Left lung (tissue), 4 donors: ENCODE measurements at regions not wholly inside any gene's neighbourhood (a gene's known extent, or its start where the extent isn't known, plus 50 kb on each side); places are given as distances from the start of the nearest gene placed in this dataset.

ENCODE experiments used
- ATAC-seq: fragments of 200-7000 bp; cut with Tn5 transposase; one replicate; pipeline ENCODE4 v1.9.1; 2020; ENCODE audit warnings: moderate library complexity
- DNase-seq, 4 donors: peaks; one replicate each; pipeline ENCODE4 v3.0.0-alpha.2; 2013 to 2020
- H3K27ac ChIP-seq, 2 donors: fragments of 200-600 bp; sonication (generic) in 1 of 2; one replicate each; pipeline versions ENCODE4 v1.5.0 to v1.8.0; 2020 to 2021
- H3K27me3 ChIP-seq, 2 donors: fragments of 200-600 bp; sonication (generic) in 1 of 2; one replicate each; pipeline versions ENCODE4 v1.5.0 to v1.8.0; 2020 to 2021
- H3K36me3 ChIP-seq, 2 donors: fragments of 200-600 bp; sonication (generic) in 1 of 2; one replicate each; pipeline versions ENCODE4 v1.5.0 to v1.8.0; 2020 to 2021
- H3K4me1 ChIP-seq, 2 donors: fragments of 200-600 bp; one replicate each; pipeline ENCODE4 v1.8.0; 2021
- H3K4me3 ChIP-seq, 2 donors: fragments of 200-600 bp; sonication (generic) in 1 of 2; one replicate each; pipeline versions ENCODE4 v1.5.0 to v1.8.0; 2020 to 2021; ENCODE audit warnings: mild to moderate bottlenecking in 1 of 2
- H3K9me3 ChIP-seq, 2 donors: fragments of 200-600 bp; sonication (generic) in 1 of 2; one replicate each; pipeline versions ENCODE4 v1.5.0 to v1.8.0; 2020 to 2021
- CTCF ChIP-seq, 2 donors: fragments of 200-600 bp; sonication (generic) in 1 of 2; IDR thresholded peaks; one replicate each; pipeline versions ENCODE4 v1.5.0 to v1.8.0; 2021; ENCODE audit warnings: antibody characterized with exemption in 2 of 2
- intact Hi-C, 2 donors: fragments of 100-400 bp; cut with DNase I; formaldehyde crosslinking; loops; one replicate each; pipeline versions ENCODE4 v1.11.2 to v1.14.2; 2022
- donor health status: DM: no; HTN: yes; CAD: no.
- donor health status: DM: no; HTN: no; CAD: no.

DNA sequence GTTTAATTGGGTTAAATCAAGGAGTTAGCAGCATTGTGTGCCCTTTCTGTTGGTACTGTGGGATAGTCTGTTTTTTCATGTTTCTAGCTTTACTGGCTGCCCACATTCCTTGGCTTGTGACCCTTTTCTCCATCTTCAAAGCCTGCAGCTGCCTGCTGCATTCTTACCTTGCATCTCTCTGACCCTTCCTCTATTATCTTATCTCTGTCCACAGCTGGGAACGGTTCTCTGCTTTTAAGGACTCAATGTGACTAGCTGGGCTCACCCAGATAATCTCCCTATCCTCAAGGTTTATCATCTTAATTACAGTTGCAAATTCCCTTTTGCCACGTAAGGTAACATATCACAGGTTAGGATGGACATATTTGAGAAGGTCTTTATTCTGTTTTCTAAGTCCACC is 199.7 kb downstream of the KCNS3 start:
- no peak for ATAC-seq
- H3K36me3 ChIP-seq: no peaks in the 10 kb centered on the region
- intact Hi-C loops: no loop called here

DNA sequence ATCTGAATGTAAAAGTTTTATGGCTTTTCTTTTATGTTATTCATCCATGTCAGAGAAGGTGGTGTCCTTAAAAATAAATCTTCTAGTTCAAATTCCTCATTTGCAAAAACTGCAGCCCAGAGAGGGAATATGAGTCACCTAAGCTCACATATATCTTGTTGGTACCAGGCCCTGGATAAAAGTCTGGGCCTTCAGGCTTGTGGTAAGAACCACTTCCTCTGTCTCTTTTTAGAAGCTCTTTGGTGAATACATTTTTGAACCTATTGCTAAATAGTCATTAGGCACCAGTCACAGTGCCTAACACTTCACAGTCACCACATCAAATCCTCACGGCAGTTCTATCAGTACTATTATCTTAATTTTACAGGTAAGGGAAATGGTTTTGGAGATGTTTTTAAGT is 199.2 kb downstream of the KCNS3 start:
- H3K27me3 ChIP-seq: no peaks in the 10 kb centered on the region
- DNase-seq (no peak), ATAC-seq (no peak)
- H3K36me3 ChIP-seq: no peaks in the 10 kb centered on the region
- intact Hi-C loops: no loop called here
- no peak for TF ChIP-seq CTCF (IDR thresholded peaks at IDR 0.05)
- H3K27ac ChIP-seq: no peak overlapping the region
- no peaks in the 10 kb centered on the region for H3K4me1 ChIP-seq
- no peaks in the 10 kb centered on the region for H3K9me3 ChIP-seq
- H3K4me3 ChIP-seq: no peak overlapping the region

More for the DNA sequence above, 199.7 kb downstream of the KCNS3 start:
- H3K27me3 ChIP-seq: no peaks in the 10 kb centered on the region
- no peak overlapping the region for H3K4me3 ChIP-seq
- no peaks in the 10 kb centered on the region for H3K4me1 ChIP-seq
- H3K9me3 ChIP-seq: no peaks in the 10 kb centered on the region
- no peak for TF ChIP-seq CTCF (IDR thresholded peaks at IDR 0.05)
- H3K27ac ChIP-seq: no peak overlapping the region
- DNase-seq: no peak

DNA sequence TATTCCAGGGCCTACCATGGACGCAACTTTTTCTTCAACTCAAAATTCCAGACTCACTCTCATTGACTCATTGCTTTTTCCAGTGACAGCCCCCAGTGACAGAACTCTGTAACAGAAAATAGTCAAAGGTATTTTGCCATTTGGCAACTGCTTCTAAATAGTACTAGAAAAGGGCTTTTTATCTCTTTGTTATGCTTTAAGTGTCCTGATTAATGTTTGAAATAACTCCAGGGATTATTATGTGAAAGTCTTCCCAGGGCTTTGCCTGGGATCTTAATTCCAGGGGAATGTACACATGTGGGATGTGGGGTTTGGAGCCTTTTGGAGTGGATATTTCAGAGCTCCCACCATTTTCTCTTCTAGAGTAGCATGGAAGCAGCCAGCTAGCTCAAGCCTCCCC is 198.8 kb downstream of the KCNS3 start:
- Histone ChIP-seq H3K27me3 (no peaks in the 10 kb centered on the region), H3K4me1 (no peaks in the 10 kb centered on the region), H3K9me3 (no peaks in the 10 kb centered on the region), H3K27ac (no peak overlapping the region), H3K36me3 (no peaks in the 10 kb centered on the region), H3K4me3 (no peak overlapping the region)
- intact Hi-C loops: no loop called here
- no peak for DNase-seq
- ATAC-seq: no peak
- no peak for TF ChIP-seq CTCF (IDR thresholded peaks at IDR 0.05)

DNA sequence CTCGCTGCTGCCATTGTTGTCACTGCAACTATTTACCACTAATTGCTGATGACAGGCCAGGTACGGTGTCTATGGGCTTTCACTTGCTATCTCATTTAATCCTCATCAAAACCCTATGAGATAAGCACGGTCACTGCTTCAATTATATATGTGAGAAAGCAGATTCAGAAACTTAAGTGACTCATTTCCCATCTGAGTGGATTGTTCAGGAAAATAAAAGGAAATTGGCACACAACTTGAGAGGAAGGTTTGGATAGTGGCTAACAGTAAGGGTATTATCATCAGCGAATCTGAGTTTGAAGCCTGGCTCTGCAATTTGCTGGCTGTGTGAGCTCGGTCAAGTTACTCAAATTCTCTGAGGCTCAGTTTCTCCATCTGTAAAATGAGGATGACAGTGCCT is 196.0 kb downstream of the KCNS3 start:
- H3K4me1 ChIP-seq: no peaks in the 10 kb centered on the region
- no peaks in the 10 kb centered on the region for H3K9me3 ChIP-seq
- no peaks in the 10 kb centered on the region for H3K36me3 ChIP-seq
- TF ChIP-seq CTCF (IDR thresholded peaks at IDR 0.05): no peak
- no peak overlapping the region for H3K27ac ChIP-seq
- no peaks in the 10 kb centered on the region for H3K27me3 ChIP-seq
- no peak for DNase-seq
- ATAC-seq: no peak
- intact Hi-C loops: no loop called here
- no peak overlapping the region for H3K4me3 ChIP-seq

DNA sequence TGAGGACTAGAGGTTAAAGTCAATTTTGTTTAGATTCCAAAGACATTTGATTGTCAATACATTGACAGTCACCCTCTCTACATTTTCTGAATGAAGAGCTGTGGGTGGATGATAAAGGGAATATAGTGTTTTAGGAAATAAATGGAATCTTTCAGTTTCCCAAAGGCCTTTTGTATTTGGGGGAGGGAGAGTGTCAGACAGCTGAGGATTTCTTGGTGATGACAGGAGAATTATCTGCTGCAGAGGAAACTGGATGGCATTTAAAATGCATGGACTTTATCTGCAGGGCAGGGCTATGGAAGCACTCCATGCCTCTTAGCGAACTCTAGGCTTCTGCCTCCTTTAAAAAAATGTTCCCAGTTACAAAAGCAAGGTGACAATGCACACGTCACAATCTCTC is 195.1 kb downstream of the KCNS3 start:
- H3K9me3 ChIP-seq: no peaks in the 10 kb centered on the region
- H3K36me3 ChIP-seq: no peaks in the 10 kb centered on the region
- intact Hi-C loops: no loop called here
- no peaks in the 10 kb centered on the region for H3K4me1 ChIP-seq
- no peak for ATAC-seq
- H3K27me3 ChIP-seq: no peaks in the 10 kb centered on the region
- H3K4me3 ChIP-seq: no peak overlapping the region
- TF ChIP-seq CTCF (IDR thresholded peaks at IDR 0.05): no peak
- no peak overlapping the region for H3K27ac ChIP-seq
- no peak for DNase-seq
